Stimulated activated CD4-positive, alpha-beta T cell treated with anti-CD3 and anti-CD28 coated beads, Interleukin-12 subunit alpha, Interleukin-12 subunit beta, amount 100 ng/mL, for 4 hours (primary cell): ENCODE measurements at regions not wholly inside any gene's neighbourhood (a gene's known extent, or its start where the extent isn't known, plus 50 kb on each side); places are given as distances from the start of the nearest gene placed in this dataset.

Source experiments
- DNase-seq: peaks from one replicate; pipeline ENCODE4 v3.0.0-alpha.2; 2020

DNA sequence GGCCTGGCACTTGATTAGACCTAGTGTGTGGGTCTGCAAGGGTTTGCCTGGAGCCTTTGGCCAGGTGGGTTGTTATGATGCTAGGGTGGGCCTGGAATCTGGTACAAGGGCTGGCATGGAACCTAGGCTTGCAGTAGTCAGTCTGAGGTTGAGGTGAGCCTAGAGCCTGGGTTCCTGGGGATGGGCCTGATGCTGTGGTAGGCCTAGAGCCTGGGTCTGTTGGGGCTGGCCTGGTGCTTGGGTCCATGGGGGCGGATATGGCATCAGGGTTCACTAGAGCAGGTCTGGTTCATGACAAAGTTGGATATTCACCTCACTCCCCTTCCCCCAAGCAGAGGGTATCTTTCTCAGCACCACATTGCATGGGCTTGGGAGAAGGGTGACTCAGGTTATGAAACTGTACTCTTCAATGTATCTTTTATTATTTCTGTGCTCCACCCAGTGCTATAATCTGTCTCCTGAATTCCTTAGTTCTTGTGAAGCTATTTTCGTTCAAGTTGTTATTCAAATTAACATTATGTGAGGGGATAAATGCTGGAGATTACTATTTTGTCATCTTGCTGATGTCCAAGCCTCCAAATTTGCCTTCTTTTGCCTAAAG is 274.4 kb downstream of the NFKBIZ start:
- no peak for DNase-seq

DNA sequence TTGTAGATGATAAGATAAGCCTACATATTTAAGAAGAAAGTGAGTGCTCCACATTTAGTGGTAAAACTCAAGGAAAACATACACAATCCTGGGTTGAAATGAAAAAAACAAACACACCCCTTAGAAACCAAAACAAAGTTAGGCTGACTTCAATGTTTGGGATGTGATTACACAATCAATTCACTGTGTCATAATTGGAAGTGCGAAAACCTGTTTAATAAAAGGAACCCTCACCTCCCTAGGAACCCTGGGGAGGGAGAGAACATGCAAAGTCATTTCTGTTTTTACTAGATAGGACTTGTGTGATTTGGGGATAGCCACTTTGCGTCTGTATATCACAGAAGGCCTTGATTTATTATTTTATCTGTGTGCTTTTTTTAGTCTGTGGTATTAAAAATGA is 275.0 kb downstream of the NFKBIZ start:
- no peak for DNase-seq

GRCh38 chr3:102124704-102125103 is 275.4 kb downstream of the NFKBIZ start:
- DNase-seq = no peak

- DNase-seq = no peak
Measured at GRCh38 chr3:102125197-102125993, 276.1 kb downstream of the NFKBIZ start.

GRCh38 chr3:102125994-102126368 is 276.7 kb downstream of the NFKBIZ start:
- DNase-seq = no peak

DNA sequence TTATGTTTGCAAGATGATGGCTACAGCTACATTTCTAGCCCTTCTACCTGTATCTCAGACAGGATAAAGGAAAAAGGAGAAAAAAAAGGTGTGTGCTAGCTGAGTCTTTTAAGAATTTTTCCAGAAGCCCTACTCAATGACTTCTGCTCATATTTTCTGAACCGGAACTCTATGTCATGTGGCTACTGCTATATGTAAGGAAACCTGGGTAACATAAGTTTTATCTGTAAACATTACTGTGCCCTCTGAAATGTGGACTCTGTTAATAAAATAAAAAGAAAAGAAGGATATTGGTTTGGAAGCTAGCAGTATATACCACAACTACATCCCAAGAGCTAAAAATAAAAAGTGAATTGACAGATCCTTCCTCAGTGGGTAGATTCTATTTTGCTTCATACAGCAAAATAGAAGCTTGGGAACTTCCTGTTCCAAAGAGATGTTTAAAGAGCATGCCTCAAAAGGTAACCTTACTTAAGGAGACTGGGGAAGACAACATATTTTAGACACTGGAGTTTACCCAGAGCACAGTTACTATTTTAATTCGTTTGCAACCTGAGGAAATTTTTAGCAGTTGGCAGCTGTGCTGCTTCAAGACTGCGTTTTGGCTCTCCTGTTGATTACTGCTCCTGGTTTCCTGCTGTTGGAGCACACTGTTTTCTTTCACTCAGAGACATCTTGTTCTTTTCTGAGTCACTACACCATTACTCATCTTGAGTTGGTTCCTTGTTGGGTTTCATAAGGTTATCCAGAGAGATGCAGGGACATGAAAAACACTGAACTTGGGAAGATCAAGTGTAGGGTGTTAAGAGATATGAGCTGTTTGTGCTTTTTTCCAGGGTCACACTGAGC is 280.7 kb downstream of the NFKBIZ start:
- DNase-seq = no peak

DNA sequence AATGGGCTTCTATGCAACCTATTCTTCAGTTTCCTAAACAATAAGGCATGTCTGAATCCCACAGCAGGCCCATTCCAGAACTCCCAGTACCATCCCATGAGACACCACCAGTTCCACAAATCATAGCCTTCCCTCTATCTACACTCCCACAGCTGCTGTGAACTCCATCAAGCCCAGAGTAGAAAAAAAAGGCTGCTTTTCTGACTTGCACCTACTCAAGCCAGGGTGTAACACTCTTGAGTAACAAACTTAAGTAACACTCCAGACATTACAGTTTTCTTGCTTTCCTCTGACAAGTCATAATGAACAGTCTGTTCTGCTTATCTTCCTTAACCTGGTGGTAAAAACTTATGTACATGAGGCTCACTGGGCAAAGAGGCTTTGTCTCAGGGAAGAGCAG is 283.1 kb downstream of the NFKBIZ start:
- no peak for DNase-seq

GRCh38 chr3:102133376-102133775 is 284.1 kb downstream of the NFKBIZ start:
- DNase-seq = no peak

DNA sequence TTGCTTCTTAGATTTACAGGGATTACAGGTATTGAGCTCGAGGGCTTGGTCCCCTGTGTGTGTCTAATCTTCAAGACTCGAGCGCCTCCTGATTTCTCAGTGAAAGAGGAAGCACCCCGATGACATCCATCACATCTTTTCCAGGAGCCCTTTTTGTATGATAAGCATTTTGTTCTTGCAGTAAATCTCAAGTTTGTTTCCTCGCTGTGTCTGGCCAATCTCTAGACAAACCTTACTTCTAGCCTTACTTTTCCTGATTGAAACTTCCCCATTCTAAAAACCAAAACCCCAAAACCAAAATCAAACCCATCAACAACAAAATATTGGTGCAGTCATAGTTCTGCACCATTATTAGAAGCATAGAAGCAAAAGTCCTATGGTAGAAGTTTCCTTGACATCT is 286.0 kb downstream of the NFKBIZ start:
- no peak for DNase-seq

DNA sequence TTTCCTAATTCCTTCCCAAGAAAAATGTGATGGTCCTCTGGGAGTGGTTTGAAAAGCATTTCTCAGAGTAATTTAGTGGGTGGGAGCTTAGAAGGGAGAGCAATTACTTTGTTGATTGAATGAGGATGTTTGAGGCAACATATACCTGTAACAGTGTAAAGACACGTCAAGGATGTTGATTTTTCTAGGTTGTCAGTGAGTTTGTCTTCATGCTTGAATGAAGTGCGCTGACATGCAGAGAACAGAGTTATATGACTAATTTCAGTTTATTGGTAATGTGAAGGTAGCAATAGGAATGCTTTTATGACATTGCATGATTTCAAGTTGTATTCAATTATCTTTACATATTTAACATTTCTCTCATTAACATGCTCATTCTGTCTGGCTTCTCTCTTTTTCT is 286.9 kb downstream of the NFKBIZ start:
- DNase-seq = no peak

DNA sequence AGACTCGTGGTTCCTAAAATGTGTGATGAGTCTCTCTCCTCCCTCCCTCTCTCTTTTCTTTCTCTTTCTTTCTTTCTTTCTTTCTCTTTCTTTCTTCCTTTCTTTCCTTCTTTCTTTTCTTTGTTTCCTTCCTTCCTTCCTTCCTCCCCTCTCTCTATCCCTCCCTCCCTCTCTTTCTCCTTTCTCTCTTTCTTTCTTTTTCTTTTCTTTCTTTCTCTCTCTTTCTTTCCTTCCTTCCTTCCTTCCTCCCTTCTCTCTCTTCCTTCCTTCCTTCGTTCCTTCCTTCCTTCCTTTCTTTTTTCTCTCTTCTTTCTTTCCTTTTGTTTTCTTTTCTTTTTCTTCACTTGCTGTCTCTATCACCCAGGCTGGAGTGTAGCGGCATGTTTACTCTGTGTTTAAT is 290.8 kb downstream of the NFKBIZ start:
- DNase-seq = no peak

GRCh38 chr3:102141096-102141927 is 292.0 kb downstream of the NFKBIZ start:
- DNase-seq = no peak

- no peak for DNase-seq
Measured at GRCh38 chr3:102141928-102142239, 292.6 kb downstream of the NFKBIZ start.

GRCh38 chr3:102142379-102143060 is 292.3 kb upstream of the ZPLD1 start:
- DNase-seq = no peak

GRCh38 chr3:102143536-102143935 is 291.3 kb upstream of the ZPLD1 start:
- no peak for DNase-seq

DNA sequence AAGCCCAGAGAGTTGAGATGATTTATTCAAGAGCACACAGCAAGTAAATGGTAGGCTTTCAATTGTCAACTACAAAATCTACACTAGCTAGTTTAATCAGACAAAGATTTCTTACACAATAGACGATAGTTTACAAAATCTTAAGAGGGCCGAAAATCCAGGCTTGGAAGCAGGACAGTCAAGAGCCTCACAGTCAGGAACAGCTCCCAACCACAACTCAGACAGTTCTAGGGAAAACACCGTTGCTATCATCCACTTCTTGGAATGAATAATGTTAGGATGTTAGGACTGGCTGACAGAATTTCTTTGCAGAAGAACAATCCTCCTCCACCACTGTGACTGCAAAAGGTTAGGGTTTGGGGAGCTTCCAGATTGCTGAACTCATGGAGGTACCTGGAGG is 290.8 kb upstream of the ZPLD1 start:
- DNase-seq = no peak

DNA sequence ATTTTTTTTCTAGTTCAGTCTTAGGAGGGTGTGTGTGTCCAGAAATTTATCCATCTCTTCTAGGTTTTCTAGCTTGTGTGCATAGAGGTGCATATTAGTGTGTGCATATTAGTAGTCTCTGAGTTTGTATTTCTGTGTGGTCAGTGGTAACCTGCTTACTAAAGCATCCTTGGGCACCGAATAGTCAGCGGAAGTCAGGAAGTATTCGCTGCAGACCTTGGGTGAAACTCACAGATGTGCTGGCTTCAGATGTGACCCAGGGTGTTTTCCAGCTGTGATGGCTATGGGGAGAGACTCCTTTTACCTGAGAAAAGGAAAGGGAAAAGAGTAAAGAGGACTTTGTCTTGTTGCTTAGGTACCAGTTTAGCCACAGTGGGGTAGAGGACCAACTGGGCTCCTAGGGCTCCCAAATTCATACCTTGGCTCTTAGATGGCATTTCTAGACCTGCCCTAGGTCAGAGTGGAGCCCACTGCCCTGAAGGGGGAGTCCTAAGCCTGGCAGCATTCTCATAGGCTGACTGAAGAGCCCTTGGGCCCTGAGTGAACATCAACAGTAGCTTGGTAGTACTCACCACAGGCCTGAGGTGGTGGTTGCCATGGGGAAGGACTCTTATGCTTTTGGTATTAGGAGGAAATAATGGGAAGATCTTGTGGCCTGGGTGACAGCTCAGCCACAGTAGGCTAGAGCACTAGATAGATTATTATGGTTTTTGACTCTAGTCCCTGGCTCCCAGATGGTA is 286.0 kb upstream of the ZPLD1 start:
- no peak for DNase-seq

GRCh38 chr3:102151935-102152334 is 282.9 kb upstream of the ZPLD1 start:
- no peak for DNase-seq

DNA sequence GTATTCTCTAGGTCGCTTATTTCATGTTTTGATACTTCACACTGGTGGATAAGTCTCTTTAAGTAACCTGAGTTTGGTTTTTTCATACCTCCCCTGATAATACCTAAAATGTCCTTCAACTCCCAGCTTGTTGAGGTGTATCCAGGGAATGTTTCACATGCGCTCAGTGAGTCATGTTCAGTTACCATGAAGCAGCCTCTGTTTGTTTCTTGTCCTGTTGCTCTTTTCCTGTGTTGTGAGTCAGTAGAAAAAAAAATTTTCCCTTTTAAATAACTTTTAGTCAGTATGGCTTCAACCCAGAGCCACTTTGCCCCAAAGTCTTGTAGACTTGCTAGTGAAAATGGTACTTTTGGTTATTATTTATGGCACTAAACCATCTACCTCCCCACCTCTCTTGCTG is 278.4 kb upstream of the ZPLD1 start:
- no peak for DNase-seq

DNA sequence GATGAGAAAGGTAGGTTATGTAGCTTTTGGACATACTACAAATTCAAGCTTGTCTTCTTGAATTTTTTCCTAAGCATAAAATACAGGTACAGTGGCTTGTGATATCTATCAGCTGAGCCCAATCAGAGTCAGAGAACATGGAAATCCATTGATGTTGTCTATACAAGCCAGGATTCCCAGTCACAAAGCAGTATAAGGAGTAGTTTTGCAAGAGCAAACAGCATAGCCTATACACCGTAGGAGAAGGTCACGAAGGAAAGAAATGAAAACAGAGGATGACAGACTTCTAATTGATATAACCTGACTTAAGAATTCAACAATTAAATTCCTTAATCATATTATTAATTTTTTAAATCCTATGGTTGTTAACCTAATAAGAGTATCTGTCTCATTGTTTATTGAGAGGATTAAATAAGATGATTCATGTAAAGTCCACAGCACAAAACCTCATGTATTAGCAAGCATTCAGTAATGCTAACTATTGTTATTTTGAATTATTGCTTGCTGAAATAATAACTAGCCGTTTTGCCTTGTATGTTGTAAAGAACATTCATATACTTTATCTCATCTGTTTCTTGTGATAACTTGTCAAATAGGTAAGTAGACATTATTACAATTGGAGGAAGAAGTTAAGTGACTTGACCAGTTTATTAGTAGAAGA is 276.6 kb upstream of the ZPLD1 start:
- no peak for DNase-seq

DNA sequence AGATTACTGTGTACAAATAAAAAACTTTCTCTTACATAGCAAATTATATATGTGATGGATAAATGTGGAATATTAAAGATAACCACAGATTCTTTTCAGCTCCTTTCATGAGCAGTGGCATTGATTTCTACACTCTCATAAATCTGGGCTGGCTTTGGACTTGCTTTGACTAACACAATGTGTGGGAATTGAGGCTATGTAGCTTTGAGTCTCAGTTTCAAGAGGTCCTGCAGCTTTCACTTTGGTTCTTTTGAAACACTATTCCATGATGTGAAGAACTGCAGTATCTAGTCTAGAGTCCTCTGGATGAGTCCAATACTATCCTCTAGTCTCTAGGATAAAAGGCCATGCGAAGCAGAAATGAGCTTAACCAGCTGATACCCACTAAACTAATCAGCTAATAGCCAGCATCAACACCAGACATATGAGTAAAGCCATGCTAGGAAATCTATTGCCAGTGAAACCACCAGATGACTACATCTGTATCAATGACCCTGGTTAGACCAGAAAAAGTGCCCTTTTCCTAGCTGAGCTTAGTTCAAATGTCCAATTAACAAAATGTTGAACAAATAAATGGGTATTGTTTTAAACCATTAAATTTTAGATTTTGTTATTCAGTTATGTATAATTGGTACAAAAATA is 274.9 kb upstream of the ZPLD1 start:
- DNase-seq = no peak
